Mucosa of gallbladder (tissue), 1 donor: ENCODE measurements at regions not wholly inside any gene's neighbourhood (a gene's known extent, or its start where the extent isn't known, plus 50 kb on each side); places are given as distances from the start of the nearest gene placed in this dataset.
"Not testable (repeated sequence)": the region's sequence is repeated elsewhere in the genome, so short reads cannot be mapped to it uniquely, and the experiment has no call there.

Experiments
- DNase-seq: peaks from one replicate; pipeline ENCODE4 v3.0.0-alpha.2; 2020; ENCODE audit warnings: low spot score
- donor health status: DM: no; HTN: no; CAD: no.

DNA sequence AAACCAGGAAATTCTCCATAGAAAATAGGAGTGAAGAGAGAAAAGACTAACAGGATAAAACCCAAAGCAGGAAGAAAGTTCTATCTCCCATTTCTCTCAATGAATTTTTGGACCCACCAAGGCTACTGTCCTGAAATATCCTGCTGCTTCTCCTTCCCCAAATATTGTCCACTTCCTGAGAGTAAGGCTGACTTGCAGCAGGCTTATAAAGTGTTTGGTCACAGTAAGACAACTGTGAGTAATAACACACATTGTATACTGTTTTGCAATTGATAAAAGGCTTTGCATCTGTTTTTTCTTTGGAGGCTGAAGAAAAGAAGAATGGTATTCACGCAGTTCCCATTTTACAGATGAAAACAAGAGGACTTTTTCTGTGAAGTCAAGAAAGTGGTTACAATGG, 52.8 kb downstream of the FOXD4L6 start:
- not testable (repeated sequence) for DNase-seq

GRCh38 chr9:41074356-41074942, 54.0 kb downstream of the FOXD4L6 start:
- not testable (repeated sequence) for DNase-seq

DNA sequence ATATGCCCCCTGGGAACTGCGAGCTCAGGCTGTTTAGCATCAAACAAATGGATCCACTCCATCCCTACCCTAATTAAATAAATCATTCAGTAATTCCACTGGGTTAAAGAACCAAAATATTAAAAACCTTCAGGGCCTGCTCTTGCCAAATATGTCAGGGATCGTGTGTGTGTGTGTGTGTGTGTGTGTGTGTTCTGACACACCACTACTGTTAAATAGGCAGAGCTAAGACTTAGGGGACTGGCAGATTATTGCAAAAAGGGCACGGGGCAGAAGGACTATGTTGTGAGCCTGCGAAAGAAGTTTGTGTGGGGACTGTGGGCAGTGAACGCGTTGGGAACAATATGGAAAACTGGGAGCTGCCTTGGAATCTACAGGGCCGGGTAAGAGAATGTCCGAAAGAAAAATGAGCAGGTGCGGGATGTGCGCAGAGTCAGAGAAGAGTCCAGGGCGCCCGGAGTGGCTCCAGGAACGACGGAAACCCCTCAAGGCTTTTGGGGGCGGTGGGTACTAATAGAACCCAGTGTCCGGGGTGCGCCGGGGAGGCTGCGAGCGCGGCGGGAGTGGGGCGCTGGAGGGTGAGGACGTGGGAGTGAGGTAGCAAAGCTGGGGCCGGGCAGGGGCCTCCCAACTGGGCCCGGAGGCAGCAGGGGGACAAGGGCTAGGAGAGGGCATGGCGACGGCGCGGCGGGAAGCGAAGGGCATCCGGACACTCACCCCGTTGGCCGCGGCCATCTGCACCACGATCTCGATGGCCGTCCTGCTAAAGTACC, 54.8 kb downstream of the FOXD4L6 start:
- DNase-seq = not testable (repeated sequence)

GRCh38 chr9:41064125-41064795, 64.2 kb downstream of the FOXD4L6 start:
- not testable (repeated sequence) for DNase-seq

- DNase-seq = not testable (repeated sequence)
Measured at GRCh38 chr9:41063243-41063642, 65.2 kb downstream of the FOXD4L6 start.

GRCh38 chr9:41059603-41060002, 68.9 kb downstream of the FOXD4L6 start:
- not testable (repeated sequence) for DNase-seq

DNA sequence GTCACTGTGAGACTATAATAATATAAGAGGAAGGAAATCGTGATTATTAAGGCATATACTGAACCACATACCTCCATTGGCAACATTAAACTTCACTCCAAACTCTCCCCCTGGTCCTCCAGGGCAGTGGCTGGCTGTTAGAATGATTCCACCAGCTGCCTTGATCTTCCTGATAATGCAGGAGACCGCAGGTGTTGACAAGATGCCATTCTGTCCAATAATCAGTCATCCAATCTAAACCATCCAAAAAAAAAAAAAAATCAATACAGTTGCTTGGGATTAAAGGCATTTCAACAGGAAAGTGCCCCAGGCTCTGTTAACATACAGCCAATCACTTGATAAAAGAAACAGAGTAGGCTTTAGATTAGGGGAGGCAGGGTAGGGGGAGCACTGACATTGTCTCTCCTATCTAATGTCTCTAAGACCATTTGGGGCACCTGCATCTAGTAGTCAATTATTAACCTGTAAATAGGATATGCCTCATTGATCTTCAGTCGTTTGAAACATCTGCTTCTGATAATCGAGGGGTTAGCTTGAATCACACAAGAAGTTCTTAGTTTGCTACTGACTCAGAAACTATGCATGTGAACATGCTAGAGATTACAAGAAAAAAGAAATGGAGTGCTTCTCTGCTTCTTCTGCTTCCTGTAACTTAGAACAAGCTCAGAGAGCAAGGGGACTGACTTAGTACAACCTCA, 74.7 kb downstream of the FOXD4L6 start:
- not testable (repeated sequence) for DNase-seq

GRCh38 chr9:41048672-41049071, 79.8 kb downstream of the FOXD4L6 start:
- not testable (repeated sequence) for DNase-seq

- not testable (repeated sequence) for DNase-seq
Measured at GRCh38 chr9:41047792-41048191, 80.7 kb downstream of the FOXD4L6 start.

GRCh38 chr9:41044930-41045329, 83.6 kb downstream of the FOXD4L6 start:
- not testable (repeated sequence) for DNase-seq

DNA sequence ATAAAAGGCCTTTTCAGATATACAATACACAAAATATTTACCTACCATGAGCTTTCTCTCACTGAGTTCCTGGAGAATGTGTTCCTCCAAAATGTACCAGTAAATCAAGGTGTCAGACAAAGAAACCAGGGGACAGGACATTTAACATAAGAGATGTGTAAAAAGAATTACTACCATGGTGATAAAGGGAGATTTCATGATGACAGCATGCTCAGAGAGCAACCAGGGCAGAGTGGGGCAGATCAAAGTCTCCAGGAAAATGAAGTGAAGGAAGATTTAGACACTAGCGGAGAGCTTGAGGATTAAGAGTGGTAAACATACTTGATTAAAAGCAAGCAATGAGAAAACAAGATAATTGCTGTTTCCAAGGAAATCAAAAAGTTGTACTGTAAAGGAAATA, 85.0 kb downstream of the FOXD4L6 start:
- not testable (repeated sequence) for DNase-seq

DNA sequence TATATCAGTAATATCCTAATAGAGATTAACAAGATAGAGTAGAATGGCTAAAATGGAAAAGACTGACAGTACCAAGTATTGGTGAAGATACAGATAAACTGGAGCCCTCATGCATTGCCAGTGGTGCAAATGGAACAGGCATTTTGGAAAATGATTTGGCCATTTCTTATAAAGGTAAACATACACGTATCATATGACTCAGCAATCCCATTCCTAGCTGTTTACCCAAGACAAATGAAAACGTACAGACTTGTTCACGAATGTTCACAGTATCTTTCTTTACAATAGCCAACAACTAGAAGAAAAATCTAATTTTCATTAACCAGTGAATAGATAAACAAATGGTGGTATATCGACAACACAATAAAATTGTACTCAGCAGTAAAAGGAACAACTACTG, 86.4 kb downstream of the FOXD4L6 start:
- DNase-seq = not testable (repeated sequence)

GRCh38 chr9:41040705-41041342, 87.7 kb downstream of the FOXD4L6 start:
- DNase-seq = not testable (repeated sequence)

DNA sequence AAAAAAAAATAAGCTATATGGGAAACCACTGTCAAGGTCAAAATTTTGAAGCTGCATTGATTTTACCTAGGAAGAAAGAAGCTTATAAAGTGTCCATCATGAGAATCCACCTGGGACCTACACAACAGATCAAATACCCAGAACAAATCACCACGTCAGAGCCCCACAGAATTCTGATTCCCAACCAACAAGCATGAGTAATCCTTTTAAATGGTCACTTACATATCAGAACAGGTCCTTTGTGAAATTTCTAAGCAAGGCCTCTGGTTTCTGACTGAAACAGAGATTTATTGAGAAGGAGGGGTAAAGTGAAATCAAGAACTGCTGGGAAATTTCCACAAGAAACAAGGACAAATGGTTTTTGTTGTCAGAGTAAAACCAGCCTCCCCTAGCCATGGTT, 93.2 kb downstream of the FOXD4L6 start:
- not testable (repeated sequence) for DNase-seq

- not testable (repeated sequence) for DNase-seq
Measured at GRCh38 chr9:41034699-41035197, 93.7 kb downstream of the FOXD4L6 start.

GRCh38 chr9:41033877-41034276, 94.6 kb downstream of the FOXD4L6 start:
- not testable (repeated sequence) for DNase-seq

DNA sequence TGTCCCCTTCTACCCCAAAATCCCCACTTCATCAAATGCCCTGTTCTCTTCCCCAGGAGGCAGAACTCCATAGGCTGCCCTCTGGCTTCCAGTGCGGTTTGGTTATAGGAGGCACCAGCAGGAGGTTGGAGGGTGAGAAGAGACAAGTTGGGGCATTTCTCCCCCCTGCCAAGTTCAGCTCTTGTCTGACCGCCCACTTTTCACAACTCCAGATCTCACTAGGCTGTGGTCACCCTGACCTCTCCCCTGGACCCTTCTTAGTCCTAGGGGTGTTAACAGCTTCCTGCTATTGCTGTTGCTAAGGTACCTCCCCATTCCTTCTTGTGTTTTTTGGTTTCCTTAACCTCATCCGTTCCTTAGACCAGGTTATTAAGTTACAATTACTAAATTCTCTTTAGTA, 95.1 kb downstream of the FOXD4L6 start:
- not testable (repeated sequence) for DNase-seq

GRCh38 chr9:41026912-41027676, 101.4 kb downstream of the FOXD4L6 start:
- DNase-seq = not testable (repeated sequence)

DNA sequence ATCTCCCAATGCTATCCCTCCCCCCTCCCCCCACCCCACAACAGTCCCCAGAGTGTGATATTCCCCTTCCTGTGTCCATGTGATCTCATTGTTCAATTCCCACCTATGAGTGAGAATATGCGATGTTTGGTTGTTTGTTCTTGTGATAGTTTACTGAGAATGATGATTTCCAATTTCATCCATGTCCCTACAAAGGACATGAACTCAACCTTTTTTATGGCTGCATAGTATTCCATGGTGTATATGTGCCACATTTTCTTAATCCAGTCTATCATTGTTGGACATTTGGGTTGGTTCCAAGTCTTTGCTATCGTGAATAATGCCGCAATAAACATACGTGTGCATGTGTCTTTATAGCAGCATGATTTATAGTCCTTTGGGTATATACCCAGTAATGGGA, 106.1 kb downstream of the FOXD4L6 start:
- DNase-seq = not testable (repeated sequence)

DNA sequence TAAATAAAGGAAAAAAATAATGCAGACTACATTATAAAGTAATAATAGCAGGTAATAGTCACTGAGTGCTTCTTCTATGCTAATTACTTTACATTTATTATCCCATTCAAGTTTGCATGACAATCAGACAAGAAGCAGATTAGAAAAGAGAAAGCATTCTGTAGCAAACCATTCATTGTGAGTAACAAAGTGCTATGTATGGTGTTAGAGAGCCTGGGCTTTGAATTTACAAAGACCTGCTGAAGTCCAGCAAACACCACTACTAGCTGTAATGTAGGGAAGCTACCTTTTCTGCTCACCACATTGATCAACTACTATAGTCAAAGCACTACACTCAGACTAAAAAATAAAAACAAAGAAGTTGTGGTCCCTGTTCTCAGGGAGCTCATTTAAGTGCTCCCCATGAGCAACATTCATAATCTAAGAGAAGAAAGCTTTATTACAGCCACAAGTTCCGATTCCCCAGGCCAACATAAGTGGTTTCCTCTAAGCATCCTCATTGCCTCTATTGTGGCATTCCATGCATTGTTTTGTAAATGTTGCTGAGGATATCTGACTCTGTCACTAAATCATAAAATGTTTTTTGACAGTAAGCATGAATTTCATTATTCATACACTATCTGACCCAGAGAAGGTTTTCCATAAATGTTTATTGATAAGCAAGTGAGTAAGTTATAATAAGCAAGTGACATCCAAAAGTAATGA, 108.5 kb downstream of the FOXD4L6 start:
- DNase-seq = not testable (repeated sequence)
